ENCODE measurements at regions not wholly inside any gene's neighbourhood (a gene's known extent, or its start where the extent isn't known, plus 50 kb on each side); places are given as distances from the start of the nearest gene placed in this dataset.
"Not testable (repeated sequence)": the region's sequence is repeated elsewhere in the genome, so short reads cannot be mapped to it uniquely, and the experiment has no call there.

DNA sequence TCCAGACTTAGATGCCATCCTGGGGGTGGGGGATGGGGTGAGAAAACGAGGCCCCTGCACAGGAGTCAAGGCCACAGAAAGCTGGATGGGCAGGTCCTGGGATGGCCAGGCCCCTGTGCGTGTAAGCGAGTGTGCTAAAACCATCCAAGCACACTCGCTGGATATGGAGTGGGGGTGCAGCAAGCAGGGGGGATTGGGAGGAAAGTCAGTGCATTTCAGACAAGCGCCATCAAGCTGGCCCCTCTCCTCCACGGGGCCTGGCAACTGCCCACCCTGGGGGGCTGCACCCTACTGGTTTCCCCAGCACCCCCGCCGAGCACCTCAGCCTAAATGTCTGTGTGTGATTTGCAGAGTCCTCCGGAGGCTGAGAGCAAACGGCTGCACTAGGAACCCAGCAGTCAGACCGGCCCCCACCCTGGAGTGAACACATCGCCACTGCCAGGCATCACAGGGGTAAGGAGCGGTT, 106.6 kb upstream of the ZNF469 start:
- H3K4me3 ChIP-seq (ENCODE audit: low read length); H3K9ac ChIP-seq (ENCODE audit: extremely low read depth, low read length, poor library complexity, severe bottlenecking); H3K36me3 Mint-ChIP-seq (ENCODE audit: low read depth); H3K27ac ChIP-seq (ENCODE audit: low read depth, low read length); H3K27ac Mint-ChIP-seq; H3K4me1 Mint-ChIP-seq; H3K4me3 Mint-ChIP-seq; H3K4me1 ChIP-seq (ENCODE audit: control insufficient read depth, insufficient read depth, low read length); H3K27me3 ChIP-seq (ENCODE audit: control insufficient read depth, insufficient read depth, low read length, poor library complexity, severe bottlenecking); DNase-seq; H3K27me3 Mint-ChIP-seq (ENCODE audit: insufficient read depth); H3K36me3 ChIP-seq (ENCODE audit: control insufficient read depth, insufficient read depth, low read length): not testable (repeated sequence)
- WGBS, 2 experiments (ENCODE audit: insufficient coverage in 1 of 2, insufficient read length in 1 of 2), result 81 to 83% methylated on average over 5 to 13 of the region's 13 CpGs
- peaks cover 22% of the 10 kb centered on the region for H3K9me3 ChIP-seq (ENCODE audit: control insufficient read depth, low read length)
- H3K9me3 Mint-ChIP-seq, result peaks cover 28% of the 10 kb centered on the region

DNA sequence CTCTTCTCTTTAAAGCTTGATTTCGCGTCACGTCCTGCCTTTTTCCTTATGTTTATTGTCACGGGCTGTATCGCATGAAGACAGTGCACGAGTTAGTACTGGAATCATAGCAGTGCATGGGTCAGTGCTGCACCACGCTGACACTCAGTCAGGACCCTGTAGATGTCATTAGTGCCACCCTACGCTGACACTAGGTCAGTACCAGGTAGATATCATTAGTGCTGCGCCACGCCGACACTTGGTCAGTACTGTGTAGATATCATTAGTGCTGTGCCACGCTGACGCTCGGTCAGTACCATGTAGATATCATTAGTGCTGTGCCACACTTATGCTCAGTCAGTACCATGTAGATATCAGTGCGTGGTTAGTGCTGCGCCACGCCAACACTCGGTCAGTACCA, 106.2 kb upstream of the ZNF469 start:
- WGBS, 2 experiments (ENCODE audit: insufficient coverage in 1 of 2, insufficient read length in 1 of 2), result 93 to 95% methylated on average over 18 of the region's 18 CpGs
- no peaks in the 10 kb centered on the region for H3K36me3 Mint-ChIP-seq (ENCODE audit: low read depth)
- no peak overlapping the region for H3K9ac ChIP-seq (ENCODE audit: extremely low read depth, low read length, poor library complexity, severe bottlenecking)
- no peak overlapping the region for H3K4me3 Mint-ChIP-seq
- no peak overlapping the region for H3K4me3 ChIP-seq (ENCODE audit: low read length)
- H3K27me3 ChIP-seq (ENCODE audit: control insufficient read depth, insufficient read depth, low read length, poor library complexity, severe bottlenecking), result no peaks in the 10 kb centered on the region
- no peak overlapping the region for H3K27ac Mint-ChIP-seq
- H3K4me1 Mint-ChIP-seq, result no peaks in the 10 kb centered on the region
- no peak for DNase-seq
- no peaks in the 10 kb centered on the region for H3K27me3 Mint-ChIP-seq (ENCODE audit: insufficient read depth)
- H3K27ac ChIP-seq (ENCODE audit: low read depth, low read length), result no peak overlapping the region
- peaks cover 32% of the 10 kb centered on the region for H3K9me3 Mint-ChIP-seq
- H3K36me3 ChIP-seq (ENCODE audit: control insufficient read depth, insufficient read depth, low read length), result no peaks in the 10 kb centered on the region
- TF ChIP-seq, protein P1, sequence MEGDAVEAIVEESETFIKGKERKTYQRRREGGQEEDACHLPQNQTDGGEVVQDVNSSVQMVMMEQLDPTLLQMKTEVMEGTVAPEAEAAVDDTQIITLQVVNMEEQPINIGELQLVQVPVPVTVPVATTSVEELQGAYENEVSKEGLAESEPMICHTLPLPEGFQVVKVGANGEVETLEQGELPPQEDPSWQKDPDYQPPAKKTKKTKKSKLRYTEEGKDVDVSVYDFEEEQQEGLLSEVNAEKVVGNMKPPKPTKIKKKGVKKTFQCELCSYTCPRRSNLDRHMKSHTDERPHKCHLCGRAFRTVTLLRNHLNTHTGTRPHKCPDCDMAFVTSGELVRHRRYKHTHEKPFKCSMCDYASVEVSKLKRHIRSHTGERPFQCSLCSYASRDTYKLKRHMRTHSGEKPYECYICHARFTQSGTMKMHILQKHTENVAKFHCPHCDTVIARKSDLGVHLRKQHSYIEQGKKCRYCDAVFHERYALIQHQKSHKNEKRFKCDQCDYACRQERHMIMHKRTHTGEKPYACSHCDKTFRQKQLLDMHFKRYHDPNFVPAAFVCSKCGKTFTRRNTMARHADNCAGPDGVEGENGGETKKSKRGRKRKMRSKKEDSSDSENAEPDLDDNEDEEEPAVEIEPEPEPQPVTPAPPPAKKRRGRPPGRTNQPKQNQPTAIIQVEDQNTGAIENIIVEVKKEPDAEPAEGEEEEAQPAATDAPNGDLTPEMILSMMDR (conservative IDR thresholded peaks at IDR 0.05), result no peak
- no peaks in the 10 kb centered on the region for H3K4me1 ChIP-seq (ENCODE audit: control insufficient read depth, insufficient read depth, low read length)
- peaks cover 27% of the 10 kb centered on the region for H3K9me3 ChIP-seq (ENCODE audit: control insufficient read depth, low read length)

DNA sequence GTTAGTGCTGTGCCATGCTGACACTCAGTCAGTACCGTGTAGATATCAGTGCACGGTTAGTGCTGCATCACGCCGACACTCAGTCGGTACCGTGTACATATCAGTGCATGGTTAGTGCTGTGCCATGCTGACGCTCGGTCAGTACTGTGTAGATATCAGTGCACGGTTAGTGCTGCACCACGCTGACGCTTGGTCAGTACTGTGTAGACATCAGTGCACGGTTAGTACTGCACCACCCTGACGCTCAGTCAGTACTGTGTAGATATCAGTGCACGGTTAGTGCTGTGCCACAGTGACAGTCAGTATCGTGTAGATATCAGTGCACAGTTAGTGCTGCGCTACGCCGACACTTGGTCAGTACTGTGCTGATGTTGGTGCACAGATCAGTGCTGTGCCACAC, 102.8 kb upstream of the ZNF469 start:
- TF ChIP-seq, protein P1 (conservative IDR thresholded peaks at IDR 0.05), result no peak
- Mint-ChIP-seq H3K4me3 (no peak overlapping the region), H3K27ac (no peak overlapping the region), H3K36me3 (ENCODE audit: low read depth) (no peaks in the 10 kb centered on the region), H3K4me1 (no peaks in the 10 kb centered on the region), H3K9me3 (peaks cover 57% of the 10 kb centered on the region), H3K27me3 (ENCODE audit: insufficient read depth) (no peaks in the 10 kb centered on the region)
- H3K36me3 ChIP-seq (ENCODE audit: control insufficient read depth, insufficient read depth, low read length), result no peaks in the 10 kb centered on the region
- no peak overlapping the region for H3K9ac ChIP-seq (ENCODE audit: extremely low read depth, low read length, poor library complexity, severe bottlenecking)
- no peaks in the 10 kb centered on the region for H3K27me3 ChIP-seq (ENCODE audit: control insufficient read depth, insufficient read depth, low read length, poor library complexity, severe bottlenecking)
- H3K4me3 ChIP-seq (ENCODE audit: low read length), result no peak overlapping the region
- no peak overlapping the region for H3K27ac ChIP-seq (ENCODE audit: low read depth, low read length)
- peaks cover 29% of the 10 kb centered on the region for H3K9me3 ChIP-seq (ENCODE audit: control insufficient read depth, low read length)
- no peaks in the 10 kb centered on the region for H3K4me1 ChIP-seq (ENCODE audit: control insufficient read depth, insufficient read depth, low read length)
- WGBS, 2 experiments (ENCODE audit: insufficient coverage in 1 of 2, insufficient read length in 1 of 2), result 92 to 95% methylated on average over 12 to 18 of the region's 18 CpGs
- no peak for DNase-seq
